Mammary epithelial cell (primary cell): ENCODE measurements at regions not wholly inside any gene's neighbourhood (a gene's known extent, or its start where the extent isn't known, plus 50 kb on each side); places are given as distances from the start of the nearest gene placed in this dataset.

Experiments used
- EZH2 ChIP-seq: IDR thresholded peaks from 2 replicates; pipeline ENCODE4 v1.6.1; 2012; ENCODE audit warnings: low read length, inconsistent platforms, borderline replicate concordance
- TF ChIP-seq, protein P1 (sequence below), 2 donors: IDR thresholded peaks in 1 of 2; conservative IDR thresholded peaks in 1 of 2; 2 replicates each; pipeline ENCODE4 v1.5.1; 2011 to 2012; ENCODE audit warnings: inconsistent platforms in 2 of 2, low read length in 2 of 2, mild to moderate bottlenecking in 2 of 2, control low read depth in 1 of 2, low read depth in 1 of 2; ENCODE audit not compliant: insufficient read depth in 1 of 2; ENCODE audit errors: extremely low read depth in 1 of 2

DNA sequence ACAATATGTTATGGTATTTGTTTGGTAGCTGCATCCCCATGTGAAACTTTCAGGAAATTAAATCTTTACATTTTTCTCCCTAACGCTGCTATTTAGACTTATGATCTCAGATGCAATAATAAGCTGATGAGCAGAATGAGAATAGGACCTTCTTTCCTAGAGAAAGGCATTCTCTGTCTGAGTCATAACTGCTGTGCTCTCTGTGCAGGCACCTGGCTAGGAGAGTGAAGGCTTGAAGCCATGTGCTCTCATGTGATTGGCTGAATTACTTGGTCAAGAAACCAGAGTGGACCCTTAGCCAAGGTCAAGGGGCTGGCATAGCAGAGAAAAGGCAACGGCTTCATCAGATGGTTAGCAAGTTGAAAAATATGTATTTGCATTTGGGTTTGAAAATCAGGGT lies 185.0 kb downstream of the ADAMTS15 start:
- TF ChIP-seq, protein P1, sequence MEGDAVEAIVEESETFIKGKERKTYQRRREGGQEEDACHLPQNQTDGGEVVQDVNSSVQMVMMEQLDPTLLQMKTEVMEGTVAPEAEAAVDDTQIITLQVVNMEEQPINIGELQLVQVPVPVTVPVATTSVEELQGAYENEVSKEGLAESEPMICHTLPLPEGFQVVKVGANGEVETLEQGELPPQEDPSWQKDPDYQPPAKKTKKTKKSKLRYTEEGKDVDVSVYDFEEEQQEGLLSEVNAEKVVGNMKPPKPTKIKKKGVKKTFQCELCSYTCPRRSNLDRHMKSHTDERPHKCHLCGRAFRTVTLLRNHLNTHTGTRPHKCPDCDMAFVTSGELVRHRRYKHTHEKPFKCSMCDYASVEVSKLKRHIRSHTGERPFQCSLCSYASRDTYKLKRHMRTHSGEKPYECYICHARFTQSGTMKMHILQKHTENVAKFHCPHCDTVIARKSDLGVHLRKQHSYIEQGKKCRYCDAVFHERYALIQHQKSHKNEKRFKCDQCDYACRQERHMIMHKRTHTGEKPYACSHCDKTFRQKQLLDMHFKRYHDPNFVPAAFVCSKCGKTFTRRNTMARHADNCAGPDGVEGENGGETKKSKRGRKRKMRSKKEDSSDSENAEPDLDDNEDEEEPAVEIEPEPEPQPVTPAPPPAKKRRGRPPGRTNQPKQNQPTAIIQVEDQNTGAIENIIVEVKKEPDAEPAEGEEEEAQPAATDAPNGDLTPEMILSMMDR (conservative IDR thresholded peaks at IDR 0.05 in 1 of 2, IDR thresholded peaks at IDR 0.05 in 1 of 2; ENCODE audit: extremely low read depth in 1 of 2, insufficient read depth in 1 of 2, low read depth in 1 of 2, low read length in 2 of 2) = no peak
- TF ChIP-seq EZH2 = no peak
